ENCODE measurements at regions not wholly inside any gene's neighbourhood (a gene's known extent, or its start where the extent isn't known, plus 50 kb on each side); places are given as distances from the start of the nearest gene placed in this dataset.

GRCh38 chr11:135031205-135031989 is 619.4 kb upstream of the B3GAT1 start:
- Histone ChIP-seq H3K4me3 (no peak overlapping the region), H3K36me3 (no peaks in the 10 kb centered on the region), H3K27me3 (no peaks in the 10 kb centered on the region), H3K4me1 (no peaks in the 10 kb centered on the region), H3K27ac (no peak overlapping the region), H3K9me3 (no peaks in the 10 kb centered on the region)
- no peak for TF ChIP-seq CTCF (IDR thresholded peaks at IDR 0.05)
- DNase-seq (no peak), ATAC-seq (no peak)
- intact Hi-C loops (cut with DNase I): no loop called here

- ATAC-seq (peak; percentile 51), DNase-seq (peak in 2 of 4 donors; percentile 60 to 83)
- Histone ChIP-seq H3K4me3 (no peak overlapping the region), H3K36me3 (no peaks in the 10 kb centered on the region), H3K27ac (no peak overlapping the region), H3K27me3 (no peaks in the 10 kb centered on the region), H3K9me3 (no peaks in the 10 kb centered on the region), H3K4me1 (no peaks in the 10 kb centered on the region)
- TF ChIP-seq CTCF (IDR thresholded peaks at IDR 0.05): no peak
- intact Hi-C loops (cut with DNase I): no loop called here
Observed at GRCh38 chr11:135027461-135027860, 615.4 kb upstream of the B3GAT1 start.

- intact Hi-C loops (cut with DNase I): no loop called here
- Histone ChIP-seq H3K4me1 (no peaks in the 10 kb centered on the region), H3K27ac (no peak overlapping the region), H3K27me3 (no peaks in the 10 kb centered on the region), H3K4me3 (no peak overlapping the region), H3K36me3 (no peaks in the 10 kb centered on the region), H3K9me3 (no peaks in the 10 kb centered on the region)
- TF ChIP-seq CTCF (IDR thresholded peaks at IDR 0.05): no peak
- DNase-seq: no peak
- no peak for ATAC-seq
Observed at GRCh38 chr11:135023499-135023898, 611.5 kb upstream of the B3GAT1 start.

- no peak for ATAC-seq
- no peak overlapping the region for H3K27ac ChIP-seq
- no peaks in the 10 kb centered on the region for H3K4me1 ChIP-seq
- no peaks in the 10 kb centered on the region for H3K36me3 ChIP-seq
- no peak for TF ChIP-seq CTCF (IDR thresholded peaks at IDR 0.05)
- H3K9me3 ChIP-seq: no peaks in the 10 kb centered on the region
- intact Hi-C loops (cut with DNase I): no loop called here
- no peak overlapping the region for H3K4me3 ChIP-seq
- H3K27me3 ChIP-seq: no peaks in the 10 kb centered on the region
- DNase-seq: no peak
Observed at GRCh38 chr11:135022454-135022853, 610.4 kb upstream of the B3GAT1 start.

- DNase-seq (no peak), ATAC-seq (no peak)
- intact Hi-C loops (cut with DNase I): no loop called here
- Histone ChIP-seq H3K9me3 (no peaks in the 10 kb centered on the region), H3K4me1 (no peaks in the 10 kb centered on the region), H3K27me3 (no peaks in the 10 kb centered on the region), H3K4me3 (no peak overlapping the region), H3K36me3 (no peaks in the 10 kb centered on the region), H3K27ac (no peak overlapping the region)
- no peak for TF ChIP-seq CTCF (IDR thresholded peaks at IDR 0.05)
Observed at GRCh38 chr11:135019899-135020298, 607.9 kb upstream of the B3GAT1 start.

All from left lung (tissue), 4 donors.